ENCODE measurements at regions not wholly inside any gene's neighbourhood (a gene's known extent, or its start where the extent isn't known, plus 50 kb on each side); places are given as distances from the start of the nearest gene placed in this dataset.

DNA sequence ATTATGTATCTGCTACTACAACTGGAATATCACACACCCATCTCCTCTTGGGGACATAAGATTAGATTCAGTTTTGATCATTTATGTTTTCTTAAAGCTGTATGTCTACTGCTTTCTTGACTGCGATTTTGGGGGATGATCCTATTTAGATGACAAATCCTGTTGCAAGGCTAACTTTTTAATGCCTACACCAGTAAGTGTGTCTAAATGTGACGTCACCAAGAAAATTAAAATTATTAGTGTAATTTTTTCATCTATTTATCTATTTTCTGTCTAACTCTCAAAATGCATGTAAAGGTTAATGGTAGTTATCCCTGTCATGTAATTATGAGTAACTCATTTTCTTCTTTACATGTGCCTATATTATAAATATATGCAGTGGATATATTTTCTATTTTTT lies 170.9 kb upstream of the PPFIA2 start:
- H3K36me3 ChIP-seq (replicated peaks; ENCODE audit: low read depth, low read length): no peaks in the 10 kb centered on the region
- H3K27me3 ChIP-seq (ENCODE audit: low read depth, low read length): no peaks in the 10 kb centered on the region
- H4K20me1 ChIP-seq (ENCODE audit: insufficient read depth, low read length): no peaks in the 10 kb centered on the region
- no peak overlapping the region for H3K4me2 ChIP-seq (ENCODE audit: low read length)
- H3K4me3 ChIP-seq (ENCODE audit: low read length): no peak overlapping the region
- no peak overlapping the region for H3K27ac ChIP-seq (ENCODE audit: low read length)
- H2AFZ ChIP-seq (ENCODE audit: low read depth, low read length): no peak overlapping the region
- no peaks in the 10 kb centered on the region for H3K4me1 ChIP-seq (ENCODE audit: low read length)
- no peak overlapping the region for H3K9ac ChIP-seq (ENCODE audit: low read length)
- H3K79me2 ChIP-seq (ENCODE audit: low read length): no peaks in the 10 kb centered on the region
- TF ChIP-seq EZH2phosphoT487 (IDR thresholded peaks at IDR 0.05; ENCODE audit: low read depth): no peak
- TF ChIP-seq, protein P1, sequence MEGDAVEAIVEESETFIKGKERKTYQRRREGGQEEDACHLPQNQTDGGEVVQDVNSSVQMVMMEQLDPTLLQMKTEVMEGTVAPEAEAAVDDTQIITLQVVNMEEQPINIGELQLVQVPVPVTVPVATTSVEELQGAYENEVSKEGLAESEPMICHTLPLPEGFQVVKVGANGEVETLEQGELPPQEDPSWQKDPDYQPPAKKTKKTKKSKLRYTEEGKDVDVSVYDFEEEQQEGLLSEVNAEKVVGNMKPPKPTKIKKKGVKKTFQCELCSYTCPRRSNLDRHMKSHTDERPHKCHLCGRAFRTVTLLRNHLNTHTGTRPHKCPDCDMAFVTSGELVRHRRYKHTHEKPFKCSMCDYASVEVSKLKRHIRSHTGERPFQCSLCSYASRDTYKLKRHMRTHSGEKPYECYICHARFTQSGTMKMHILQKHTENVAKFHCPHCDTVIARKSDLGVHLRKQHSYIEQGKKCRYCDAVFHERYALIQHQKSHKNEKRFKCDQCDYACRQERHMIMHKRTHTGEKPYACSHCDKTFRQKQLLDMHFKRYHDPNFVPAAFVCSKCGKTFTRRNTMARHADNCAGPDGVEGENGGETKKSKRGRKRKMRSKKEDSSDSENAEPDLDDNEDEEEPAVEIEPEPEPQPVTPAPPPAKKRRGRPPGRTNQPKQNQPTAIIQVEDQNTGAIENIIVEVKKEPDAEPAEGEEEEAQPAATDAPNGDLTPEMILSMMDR (IDR thresholded peaks at IDR 0.05; ENCODE audit: low read depth, low read length): no peak
- H3K9me3 ChIP-seq (ENCODE audit: insufficient read depth, low read length): no peaks in the 10 kb centered on the region

DNA sequence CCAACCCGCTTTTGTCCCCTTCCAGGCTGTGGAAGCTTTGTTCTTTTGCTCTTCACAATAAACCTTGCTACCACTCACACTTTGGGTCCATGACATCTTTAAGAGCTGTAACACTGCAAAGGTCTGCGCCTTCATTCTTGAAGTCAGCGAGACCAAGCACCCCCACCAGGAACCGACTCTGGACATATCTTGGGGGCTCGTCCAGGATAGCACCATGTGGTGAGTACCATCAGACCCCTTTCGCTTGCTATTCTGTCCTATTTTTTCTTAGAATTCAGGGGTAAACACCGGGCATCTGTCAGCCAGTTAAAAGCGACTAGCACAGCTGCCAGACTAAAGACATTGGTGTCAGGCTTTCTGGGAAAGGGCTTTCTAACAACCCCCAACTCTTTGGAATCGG lies 137.6 kb upstream of the PPFIA2 start:
- H4K20me1 ChIP-seq (ENCODE audit: insufficient read depth, low read length): no peaks in the 10 kb centered on the region
- no peak overlapping the region for H2AFZ ChIP-seq (ENCODE audit: low read depth, low read length)
- H3K9me3 ChIP-seq (ENCODE audit: insufficient read depth, low read length): no peaks in the 10 kb centered on the region
- no peak overlapping the region for H3K9ac ChIP-seq (ENCODE audit: low read length)
- no peaks in the 10 kb centered on the region for H3K36me3 ChIP-seq (replicated peaks; ENCODE audit: low read depth, low read length)
- TF ChIP-seq, protein P1 (IDR thresholded peaks at IDR 0.05; ENCODE audit: low read depth, low read length): no peak
- TF ChIP-seq EZH2phosphoT487 (IDR thresholded peaks at IDR 0.05; ENCODE audit: low read depth): no peak
- no peaks in the 10 kb centered on the region for H3K79me2 ChIP-seq (ENCODE audit: low read length)
- no peaks in the 10 kb centered on the region for H3K27me3 ChIP-seq (ENCODE audit: low read depth, low read length)
- H3K4me1 ChIP-seq (ENCODE audit: low read length): no peaks in the 10 kb centered on the region
- no peak overlapping the region for H3K4me3 ChIP-seq (ENCODE audit: low read length)
- H3K4me2 ChIP-seq (ENCODE audit: low read length): no peak overlapping the region
- no peak overlapping the region for H3K27ac ChIP-seq (ENCODE audit: low read length)

DNA sequence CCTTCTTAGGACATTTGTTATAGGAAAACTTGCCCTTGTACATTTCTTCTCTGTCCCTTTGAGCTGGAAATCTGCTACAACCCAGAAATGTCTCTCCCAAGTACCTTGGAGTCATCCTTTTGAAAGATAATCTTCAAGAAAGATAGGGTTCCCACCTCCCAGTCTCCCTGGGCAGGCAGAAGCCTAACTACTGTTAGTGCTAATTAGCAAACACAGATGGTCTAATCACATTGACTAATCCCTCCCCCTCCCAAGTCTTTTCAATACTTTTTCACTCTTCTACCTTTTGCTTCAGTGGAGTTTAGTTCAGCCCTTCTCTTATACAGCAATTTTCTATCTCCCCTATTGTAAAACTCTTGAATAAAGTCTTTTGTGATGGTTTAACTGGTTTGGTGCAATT lies 129.8 kb upstream of the PPFIA2 start:
- H3K4me2 ChIP-seq (ENCODE audit: low read length): no peak overlapping the region
- H3K36me3 ChIP-seq (replicated peaks; ENCODE audit: low read depth, low read length): no peaks in the 10 kb centered on the region
- no peak overlapping the region for H3K27ac ChIP-seq (ENCODE audit: low read length)
- no peaks in the 10 kb centered on the region for H4K20me1 ChIP-seq (ENCODE audit: insufficient read depth, low read length)
- no peaks in the 10 kb centered on the region for H3K4me1 ChIP-seq (ENCODE audit: low read length)
- H3K27me3 ChIP-seq (ENCODE audit: low read depth, low read length): no peaks in the 10 kb centered on the region
- no peak overlapping the region for H3K9ac ChIP-seq (ENCODE audit: low read length)
- no peaks in the 10 kb centered on the region for H3K79me2 ChIP-seq (ENCODE audit: low read length)
- no peak for TF ChIP-seq EZH2phosphoT487 (IDR thresholded peaks at IDR 0.05; ENCODE audit: low read depth)
- TF ChIP-seq, protein P1 (IDR thresholded peaks at IDR 0.05; ENCODE audit: low read depth, low read length): no peak
- H3K4me3 ChIP-seq (ENCODE audit: low read length): no peak overlapping the region
- no peaks in the 10 kb centered on the region for H3K9me3 ChIP-seq (ENCODE audit: insufficient read depth, low read length)
- H2AFZ ChIP-seq (ENCODE audit: low read depth, low read length): no peak overlapping the region

DNA sequence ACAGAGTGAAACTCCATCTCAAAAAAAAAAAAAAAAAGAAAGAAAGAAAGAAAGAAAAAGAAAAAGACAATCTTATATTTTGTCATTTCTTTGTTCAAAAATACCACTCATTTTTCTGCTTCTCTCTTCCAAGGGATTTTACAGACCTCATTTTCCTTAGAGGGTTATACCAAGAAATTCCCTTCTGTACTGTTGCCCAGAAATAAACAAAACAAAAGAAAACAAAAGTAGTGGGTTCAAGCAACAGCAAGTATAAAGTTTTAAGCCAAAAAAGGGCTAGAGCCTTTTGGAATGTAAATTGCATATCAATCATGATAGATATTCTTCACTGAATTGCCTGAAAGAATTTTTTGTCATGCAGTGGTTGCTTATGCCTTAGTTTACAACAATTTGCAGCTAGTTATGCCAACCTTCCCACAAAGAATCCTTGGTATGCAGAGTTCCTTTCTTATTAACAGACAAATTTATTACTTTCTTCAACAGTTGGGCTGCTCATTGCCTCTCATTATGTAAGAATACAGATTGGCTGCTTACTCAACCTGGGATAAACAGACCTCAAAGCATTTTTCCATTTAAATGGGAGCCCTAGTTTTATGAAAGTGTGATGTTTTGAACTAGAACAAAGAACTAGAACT lies 129.1 kb upstream of the PPFIA2 start:
- Histone ChIP-seq H3K27ac (ENCODE audit: low read length) (no peak overlapping the region), H3K9me3 (ENCODE audit: insufficient read depth, low read length) (no peaks in the 10 kb centered on the region), H3K79me2 (ENCODE audit: low read length) (no peaks in the 10 kb centered on the region), H4K20me1 (ENCODE audit: insufficient read depth, low read length) (no peaks in the 10 kb centered on the region), H3K27me3 (ENCODE audit: low read depth, low read length) (no peaks in the 10 kb centered on the region), H2AFZ (ENCODE audit: low read depth, low read length) (no peak overlapping the region), H3K4me3 (ENCODE audit: low read length) (no peak overlapping the region), H3K36me3 (replicated peaks; ENCODE audit: low read depth, low read length) (no peaks in the 10 kb centered on the region), H3K9ac (ENCODE audit: low read length) (no peak overlapping the region), H3K4me1 (ENCODE audit: low read length) (no peaks in the 10 kb centered on the region), H3K4me2 (ENCODE audit: low read length) (no peak overlapping the region)
- TF ChIP-seq, protein P1 (IDR thresholded peaks at IDR 0.05; ENCODE audit: low read depth, low read length): no peak
- TF ChIP-seq EZH2phosphoT487 (IDR thresholded peaks at IDR 0.05; ENCODE audit: low read depth): no peak
